ENCODE measurements at regions not wholly inside any gene's neighbourhood (a gene's known extent, or its start where the extent isn't known, plus 50 kb on each side); places are given as distances from the start of the nearest gene placed in this dataset.

DNA sequence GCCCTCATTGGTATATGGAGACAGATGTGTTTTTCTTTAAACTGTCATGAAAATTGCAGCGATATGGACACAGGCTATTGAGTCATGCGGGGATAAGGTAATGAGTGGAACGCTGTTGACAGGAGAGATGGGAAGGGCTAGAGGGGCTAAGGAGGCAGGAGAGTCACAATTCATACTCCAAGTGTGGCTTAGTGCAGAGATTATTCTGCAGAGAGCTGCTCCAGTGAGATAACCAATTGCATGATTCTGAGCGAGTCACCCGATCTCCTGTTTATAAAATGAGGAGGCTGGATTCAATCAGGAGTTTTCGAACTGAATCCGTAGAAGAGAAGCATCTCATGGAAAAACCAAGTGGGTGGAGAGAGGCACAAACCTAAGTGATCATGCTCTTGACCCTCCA lies 106.4 kb upstream of the PLEKHG7 start:
- TF ChIP-seq POLR2AphosphoS5 (IDR thresholded peaks at IDR 0.05; ENCODE audit: low read depth, low read length) (no peak), POLR2A (IDR thresholded peaks at IDR 0.05; ENCODE audit: low read depth, low read length) (no peak), TAF1 (IDR thresholded peaks at IDR 0.05; ENCODE audit: borderline replicate concordance, low read depth, low read length) (no peak)
